ENCODE measurements at regions not wholly inside any gene's neighbourhood (a gene's known extent, or its start where the extent isn't known, plus 50 kb on each side); places are given as distances from the start of the nearest gene placed in this dataset.

- Histone ChIP-seq H3K9me2 (ENCODE audit: insufficient read depth) (no peaks in the 10 kb centered on the region), H3K9me3 (ENCODE audit: control insufficient read depth in 1 of 2, insufficient read depth in 1 of 2, low read depth in 1 of 2, low read length in 2 of 2) (no peaks in the 10 kb centered on the region), H3K79me2 (ENCODE audit: insufficient read depth, low read length) (no peaks in the 10 kb centered on the region), H3K4me2 (ENCODE audit: low read length) (no peak overlapping the region), H3K4me3 (replicated peaks in 1 of 2; ENCODE audit: low read depth in 1 of 2, low read length in 2 of 2) (no peak overlapping the region), H3K9ac (ENCODE audit: low read length) (no peak overlapping the region), H3K4me1 (ENCODE audit: control insufficient read depth in 1 of 2, insufficient read depth in 2 of 2, low read length in 2 of 2) (no peaks in the 10 kb centered on the region), H3K27ac (ENCODE audit: low read depth, low read length) (no peak overlapping the region), H4K20me1 (ENCODE audit: insufficient read depth) (no peaks in the 10 kb centered on the region), H3K36me3 (ENCODE audit: control insufficient read depth in 1 of 2, insufficient read depth in 2 of 2, low read length in 2 of 2) (no peaks in the 10 kb centered on the region), H3K27me3 (ENCODE audit: insufficient read depth, low read length) (peaks cover 20% of the 10 kb centered on the region), H2AFZ (ENCODE audit: low read depth, low read length, poor library complexity, severe bottlenecking) (peak overlapping the region; percentile 39)
- POLR2A ChIA-PET: no interaction called here
- ATAC-seq (peak; percentile 47; the same call in 1 of the 2 replicates), DNase-seq (ENCODE audit: low read depth, low spot score) (peak; percentile 21)
- no TSS peak for BruUV-seq (replicated peaks)
- RAD21 ChIA-PET (ENCODE audit: low non-redundant PET in 1 of 2, low total read pairs in 2 of 2, uncharacterized antibody in 2 of 2, unreplicated experiment in 2 of 2): no interaction called here
- TF ChIP-seq ZFX (IDR thresholded peaks at IDR 0.05) (no peak), TCF7L2 (IDR thresholded peaks at IDR 0.05; ENCODE audit: borderline replicate concordance, extremely low read depth, insufficient read depth, insufficient read length) (no peak), CEBPB (IDR thresholded peaks at IDR 0.05; ENCODE audit: low read depth) (no peak), CTCF (IDR thresholded peaks at IDR 0.05 in 2 of 3, conservative IDR thresholded peaks at IDR 0.05 in 1 of 3; ENCODE audit: borderline replicate concordance in 1 of 3, insufficient read depth in 1 of 3, low read depth in 2 of 3, low read length in 2 of 3) (peak; percentile 48 to 74 (median 48)), ELF1 (IDR thresholded peaks at IDR 0.05; ENCODE audit: borderline replicate concordance, low read depth) (no peak), FOSL1 (IDR thresholded peaks at IDR 0.05; ENCODE audit: low read depth) (no peak), CBX3 (IDR thresholded peaks at IDR 0.05; ENCODE audit: low read depth) (no peak), JUND (IDR thresholded peaks at IDR 0.05) (no peak), SP1 (IDR thresholded peaks at IDR 0.05; ENCODE audit: low read depth) (no peak), ZNF274 (IDR thresholded peaks at IDR 0.05; ENCODE audit: low read depth, low read length) (no peak), EZH2phosphoT487 (IDR thresholded peaks at IDR 0.05; ENCODE audit: borderline replicate concordance) (no peak), RAD21 (IDR thresholded peaks at IDR 0.05; ENCODE audit: low read depth) (peak; percentile 66), YY1 (IDR thresholded peaks at IDR 0.05; ENCODE audit: extremely low read depth, insufficient replicate concordance, low read depth, low read length) (no peak), POLR2AphosphoS5 (IDR thresholded peaks at IDR 0.05; ENCODE audit: low read depth, low read length) (no peak), MAX (IDR thresholded peaks at IDR 0.05) (no peak)
- TF ChIP-seq, protein P1, sequence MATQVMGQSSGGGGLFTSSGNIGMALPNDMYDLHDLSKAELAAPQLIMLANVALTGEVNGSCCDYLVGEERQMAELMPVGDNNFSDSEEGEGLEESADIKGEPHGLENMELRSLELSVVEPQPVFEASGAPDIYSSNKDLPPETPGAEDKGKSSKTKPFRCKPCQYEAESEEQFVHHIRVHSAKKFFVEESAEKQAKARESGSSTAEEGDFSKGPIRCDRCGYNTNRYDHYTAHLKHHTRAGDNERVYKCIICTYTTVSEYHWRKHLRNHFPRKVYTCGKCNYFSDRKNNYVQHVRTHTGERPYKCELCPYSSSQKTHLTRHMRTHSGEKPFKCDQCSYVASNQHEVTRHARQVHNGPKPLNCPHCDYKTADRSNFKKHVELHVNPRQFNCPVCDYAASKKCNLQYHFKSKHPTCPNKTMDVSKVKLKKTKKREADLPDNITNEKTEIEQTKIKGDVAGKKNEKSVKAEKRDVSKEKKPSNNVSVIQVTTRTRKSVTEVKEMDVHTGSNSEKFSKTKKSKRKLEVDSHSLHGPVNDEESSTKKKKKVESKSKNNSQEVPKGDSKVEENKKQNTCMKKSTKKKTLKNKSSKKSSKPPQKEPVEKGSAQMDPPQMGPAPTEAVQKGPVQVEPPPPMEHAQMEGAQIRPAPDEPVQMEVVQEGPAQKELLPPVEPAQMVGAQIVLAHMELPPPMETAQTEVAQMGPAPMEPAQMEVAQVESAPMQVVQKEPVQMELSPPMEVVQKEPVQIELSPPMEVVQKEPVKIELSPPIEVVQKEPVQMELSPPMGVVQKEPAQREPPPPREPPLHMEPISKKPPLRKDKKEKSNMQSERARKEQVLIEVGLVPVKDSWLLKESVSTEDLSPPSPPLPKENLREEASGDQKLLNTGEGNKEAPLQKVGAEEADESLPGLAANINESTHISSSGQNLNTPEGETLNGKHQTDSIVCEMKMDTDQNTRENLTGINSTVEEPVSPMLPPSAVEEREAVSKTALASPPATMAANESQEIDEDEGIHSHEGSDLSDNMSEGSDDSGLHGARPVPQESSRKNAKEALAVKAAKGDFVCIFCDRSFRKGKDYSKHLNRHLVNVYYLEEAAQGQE (IDR thresholded peaks at IDR 0.05; ENCODE audit: low read depth): no peak
- intact Hi-C loops (cut with micrococcal nuclease): loop anchor here (10.0 kb wide), 2 partner anchors 612 to 732 kb away; no protein-coding TSS in a partner anchor
- CTCF ChIA-PET: interaction anchor here (0.5 to 3.0 kb wide), 8 partner anchors 176 to 1860 kb away, joined by 3 to 19 read pairs (median 6); no protein-coding TSS in a partner anchor
Measured at GRCh38 chr9:90142580-90142979, 500.0 kb downstream of the DIRAS2 start.
